HFF-Myc (cell line): ENCODE measurements at regions not wholly inside any gene's neighbourhood (a gene's known extent, or its start where the extent isn't known, plus 50 kb on each side); places are given as distances from the start of the nearest gene placed in this dataset.

ENCODE experiments used
- DNase-seq: peaks from one replicate; pipeline ENCODE4 v3.0.0-alpha.2; 2011; ENCODE audit warnings: low read depth; ENCODE audit errors: extremely low read depth
- H3K4me3 ChIP-seq: replicated peaks from 2 replicates; pipeline ENCODE4 v1.5.1; 2011; ENCODE audit warnings: low read depth, mild to moderate bottlenecking, control low read depth, low read length
- CTCF ChIP-seq: IDR thresholded peaks from 2 replicates; pipeline ENCODE4 v1.5.1; 2012; ENCODE audit warnings: mild to moderate bottlenecking, low read depth, low read length, control low read depth; ENCODE audit errors: missing control alignments

GRCh38 chr10:117667831-117668230 lies 125.3 kb downstream of the EMX2 start:
- DNase-seq: no peak
- TF ChIP-seq CTCF: no peak
- H3K4me3 ChIP-seq: no peak overlapping the region

- no peak for DNase-seq
Observed at GRCh38 chr10:117668327-117669008, 125.9 kb downstream of the EMX2 start.

GRCh38 chr10:117669122-117669521 lies 126.6 kb downstream of the EMX2 start:
- DNase-seq: no peak
- TF ChIP-seq CTCF: no peak
- H3K4me3 ChIP-seq: no peak overlapping the region

More at GRCh38 chr10:117668327-117669008, 125.9 kb downstream of the EMX2 start:
- TF ChIP-seq CTCF: no peak
- H3K4me3 ChIP-seq: no peak overlapping the region

GRCh38 chr10:117670116-117670904 lies 127.8 kb downstream of the EMX2 start:
- no peak for TF ChIP-seq CTCF
- no peak overlapping the region for H3K4me3 ChIP-seq
- no peak for DNase-seq

GRCh38 chr10:117673230-117674010 lies 130.9 kb downstream of the EMX2 start:
- H3K4me3 ChIP-seq: no peak overlapping the region
- DNase-seq: no peak
- no peak for TF ChIP-seq CTCF

GRCh38 chr10:117674201-117674600 lies 131.7 kb downstream of the EMX2 start:
- no peak for DNase-seq
- H3K4me3 ChIP-seq: no peak overlapping the region
- no peak for TF ChIP-seq CTCF
